Activated T-cell treated with anti-CD3 and anti-CD28 coated beads for 1 hour (primary cell): ENCODE measurements at regions not wholly inside any gene's neighbourhood (a gene's known extent, or its start where the extent isn't known, plus 50 kb on each side); places are given as distances from the start of the nearest gene placed in this dataset.
"Not testable (repeated sequence)": the region's sequence is repeated elsewhere in the genome, so short reads cannot be mapped to it uniquely, and the experiment has no call there.

Experiments used
- DNase-seq: peaks from one replicate; pipeline ENCODE4 v3.0.0-alpha.2; 2020; ENCODE audit warnings: low read depth

- DNase-seq: not testable (repeated sequence)
These were observed 116.1 kb upstream of the TPTE start for GRCh38 chr21:10405331-10405730.

DNA sequence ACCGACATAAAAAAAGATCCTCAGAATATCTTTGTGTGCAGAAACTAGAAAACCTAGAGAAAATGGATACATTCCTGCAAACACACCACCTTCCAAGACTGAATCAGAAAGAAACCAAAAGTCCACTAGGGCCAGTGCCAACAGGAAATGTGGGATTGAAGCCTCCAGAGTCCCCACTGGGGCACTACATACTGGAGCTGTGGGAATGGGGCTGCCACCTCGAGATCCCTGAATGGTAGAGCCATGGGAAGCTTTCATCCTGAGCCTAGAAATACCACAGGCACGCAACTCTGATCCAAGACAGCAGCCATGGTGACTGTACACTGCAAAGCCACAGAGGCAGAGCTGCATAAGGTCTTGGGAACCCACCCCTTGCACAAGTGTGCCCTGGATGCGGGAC lies 111.6 kb upstream of the TPTE start:
- DNase-seq: not testable (repeated sequence)

- not testable (repeated sequence) for DNase-seq
These were observed 110.9 kb upstream of the TPTE start for GRCh38 chr21:10410354-10410929.

DNA sequence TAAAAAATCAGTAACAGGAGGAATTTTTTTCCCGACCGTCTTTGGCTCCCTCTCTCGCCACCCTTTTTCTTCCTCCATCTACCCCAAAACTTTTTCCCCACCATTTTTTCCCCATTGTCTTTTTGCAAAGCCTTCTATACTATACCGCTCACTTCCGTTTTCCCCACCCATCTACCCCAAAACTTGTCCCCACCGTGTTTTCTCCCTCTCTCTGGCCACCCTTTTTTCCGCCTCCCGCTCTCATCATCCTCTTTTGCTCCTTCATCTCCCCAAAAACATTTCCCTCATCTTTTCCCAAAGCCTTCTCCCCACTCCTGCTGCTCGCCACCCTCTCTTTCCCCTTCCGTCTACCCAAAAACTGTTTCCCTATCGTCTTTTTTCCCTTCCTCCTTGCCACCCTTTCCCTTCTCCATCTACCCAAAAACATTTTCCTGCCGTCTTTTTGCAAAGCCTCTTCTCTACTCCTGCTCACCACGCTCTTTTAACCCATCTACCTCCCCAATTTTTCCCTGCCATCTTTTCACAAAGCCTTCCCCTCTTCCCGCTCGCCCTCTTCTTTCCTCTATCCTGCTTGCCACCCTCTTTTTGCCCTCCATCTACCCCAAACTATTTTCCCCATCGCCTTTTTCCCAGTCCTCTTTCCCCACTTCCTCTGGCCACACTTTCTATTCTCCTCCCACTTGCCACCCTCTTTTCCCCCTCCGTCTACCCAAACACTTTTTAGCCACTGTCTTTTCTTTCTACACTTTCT lies 109.4 kb upstream of the TPTE start:
- DNase-seq: not testable (repeated sequence)

GRCh38 chr21:10412928-10413246 lies 108.5 kb upstream of the TPTE start:
- not testable (repeated sequence) for DNase-seq

DNA sequence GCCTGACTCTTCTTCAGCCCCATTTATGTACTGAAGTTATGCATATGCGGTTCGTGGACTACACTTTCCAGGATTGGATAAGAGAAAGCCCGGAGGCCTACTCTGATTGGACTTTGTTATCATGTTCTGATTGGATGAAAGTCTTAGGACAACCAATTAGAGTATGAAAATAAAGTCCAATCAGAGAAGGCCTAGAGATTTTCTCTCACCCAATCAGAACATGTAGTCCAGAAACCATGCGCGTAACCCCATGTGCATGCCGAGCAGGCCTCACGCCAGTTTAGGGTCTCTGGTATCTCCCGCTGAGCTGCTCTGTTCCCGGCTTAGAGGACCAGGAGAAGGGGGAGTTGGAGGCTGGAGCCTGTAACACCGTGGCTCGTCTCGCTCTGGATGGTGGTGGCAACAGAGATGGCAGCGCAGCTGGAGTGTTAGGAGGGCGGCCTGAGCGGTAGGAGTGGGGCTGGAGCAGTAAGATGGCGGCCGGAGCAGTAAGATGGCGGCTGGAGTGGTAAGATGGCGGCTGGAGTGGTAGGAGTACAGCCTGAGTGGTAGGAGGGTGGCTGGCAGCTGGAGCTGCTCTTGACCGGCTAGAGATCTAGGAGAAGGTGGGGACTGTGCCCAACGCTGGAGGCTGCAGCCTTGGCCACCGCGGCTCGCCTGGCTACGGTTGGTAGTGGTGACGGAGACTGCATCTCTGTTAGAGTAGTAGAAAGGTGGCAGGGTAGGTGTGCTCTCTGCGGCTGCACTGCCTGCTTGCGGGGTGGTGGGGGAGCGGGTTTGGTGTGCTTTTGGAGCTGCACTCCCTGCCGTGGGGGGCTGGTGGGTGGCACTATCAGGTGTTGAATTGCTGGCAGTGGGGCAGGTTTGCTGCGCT lies 107.9 kb upstream of the TPTE start:
- not testable (repeated sequence) for DNase-seq

DNA sequence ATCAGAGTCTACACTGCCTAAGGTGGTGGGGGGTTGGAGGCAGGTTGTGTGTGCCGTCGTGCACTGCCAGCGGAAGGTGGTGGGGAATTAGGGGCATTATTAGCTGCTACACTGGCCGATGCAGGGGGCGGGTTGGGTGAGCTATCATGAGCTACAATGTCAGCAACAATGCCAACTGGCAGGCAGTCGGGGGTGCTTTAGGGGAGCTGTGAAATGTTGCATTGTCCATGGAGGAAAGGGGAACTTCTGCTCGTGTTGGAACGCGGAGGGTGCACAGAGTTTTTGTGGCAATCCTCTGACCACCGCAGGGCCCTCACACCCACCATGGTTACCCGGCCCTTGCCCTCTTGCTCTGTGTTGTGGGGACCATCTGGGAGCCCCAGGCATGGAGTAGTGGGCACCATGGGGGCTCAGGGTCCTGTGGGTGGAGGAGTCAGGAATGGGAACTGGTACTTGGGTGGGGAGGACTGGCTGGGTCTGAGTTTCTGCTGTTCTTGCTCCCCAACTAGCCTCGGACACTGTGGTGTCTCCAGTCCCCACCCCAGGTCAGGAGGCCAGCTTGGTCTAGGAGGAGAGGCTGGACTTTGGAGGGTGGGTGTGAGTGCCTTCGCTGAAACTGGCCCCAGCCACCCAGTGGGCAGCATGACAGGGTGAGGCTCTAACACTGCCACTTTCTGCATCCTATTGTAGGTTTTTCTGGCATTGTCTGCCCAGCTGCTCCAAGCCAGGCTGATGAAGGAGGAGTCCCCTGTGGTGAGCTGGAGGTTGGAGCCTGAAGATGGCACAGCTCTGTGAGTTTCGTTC lies 107.1 kb upstream of the TPTE start:
- DNase-seq: not testable (repeated sequence)

GRCh38 chr21:10414925-10415254 lies 106.5 kb upstream of the TPTE start:
- DNase-seq: not testable (repeated sequence)

DNA sequence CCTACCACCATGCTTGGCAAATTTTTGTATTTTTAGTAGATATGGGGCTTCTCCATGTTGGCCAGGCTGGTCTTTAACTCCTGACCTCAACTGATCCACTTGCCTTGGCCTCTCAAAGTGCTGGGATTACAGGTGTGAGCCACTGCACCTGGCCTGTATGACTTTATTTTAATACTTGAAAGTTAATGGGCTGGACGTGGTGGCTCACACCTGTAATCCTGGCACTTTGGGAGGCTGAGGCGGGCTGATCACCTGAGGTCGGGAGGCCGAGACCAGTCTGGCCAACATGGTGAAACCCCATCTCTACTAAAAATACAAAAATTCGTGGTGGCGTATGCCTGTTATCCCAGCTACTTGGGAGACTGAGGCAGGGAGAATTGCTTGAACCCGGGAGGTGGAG lies 105.9 kb upstream of the TPTE start:
- not testable (repeated sequence) for DNase-seq

- not testable (repeated sequence) for DNase-seq
These were observed 105.5 kb upstream of the TPTE start for GRCh38 chr21:10415859-10416258.

DNA sequence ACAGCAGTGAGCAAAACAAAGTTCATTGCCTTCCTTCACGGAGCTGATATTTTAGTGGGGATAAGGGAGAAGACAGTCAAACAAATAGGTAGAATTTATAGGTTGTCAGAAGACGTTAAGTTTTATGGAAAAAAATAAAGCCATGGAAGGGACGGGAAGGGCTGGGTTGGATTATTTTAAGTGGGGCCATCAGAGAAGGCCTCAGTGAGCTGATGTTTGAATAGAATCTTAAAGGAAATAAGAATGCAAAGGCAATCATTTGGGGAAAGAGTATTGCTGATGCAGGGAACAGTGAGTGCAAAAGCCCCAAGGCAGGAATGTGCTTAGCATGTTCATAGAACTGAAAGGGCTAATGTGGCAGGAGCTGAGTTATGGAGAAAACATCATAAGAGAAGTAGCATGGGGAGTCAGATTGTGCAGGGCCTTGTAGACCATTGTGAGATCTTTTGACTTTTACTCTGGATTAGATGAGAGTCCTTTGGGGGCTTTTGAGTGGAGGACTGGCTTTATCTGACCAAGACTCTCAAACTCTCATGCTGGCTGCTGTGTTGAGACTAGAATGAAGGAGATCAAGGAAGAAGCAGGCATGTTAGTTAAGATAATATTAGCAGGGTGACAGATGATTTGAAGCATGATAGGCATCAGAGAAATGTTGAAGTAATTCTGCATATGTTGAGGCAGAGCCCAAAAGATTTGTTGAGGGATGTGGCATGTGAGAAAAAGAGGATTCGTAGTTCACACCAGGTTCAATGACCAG lies 104.5 kb upstream of the TPTE start:
- not testable (repeated sequence) for DNase-seq

DNA sequence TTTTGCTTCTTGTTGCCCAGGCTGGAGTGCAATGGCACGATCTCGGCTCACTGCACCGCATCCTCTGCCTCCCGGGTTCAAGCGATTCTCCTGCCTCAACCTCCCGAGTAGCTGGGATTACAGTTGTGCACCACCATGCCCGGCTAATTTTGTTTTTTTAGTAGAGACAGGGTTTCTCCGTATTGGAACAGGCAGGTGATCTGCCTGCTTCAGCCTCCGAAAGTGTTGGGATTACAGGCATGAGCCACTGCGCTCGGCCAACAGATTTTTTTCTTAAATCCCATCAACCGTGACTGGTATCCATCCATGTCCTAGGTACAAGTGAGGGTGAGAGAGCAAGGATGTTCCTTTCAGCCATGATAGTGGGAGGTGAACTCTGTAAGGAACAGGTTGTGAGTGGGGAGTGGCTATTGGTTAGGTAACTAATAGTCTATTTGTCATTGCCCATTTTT lies 103.8 kb upstream of the TPTE start:
- DNase-seq: not testable (repeated sequence)

GRCh38 chr21:10418250-10419048 lies 102.9 kb upstream of the TPTE start:
- DNase-seq: not testable (repeated sequence)

DNA sequence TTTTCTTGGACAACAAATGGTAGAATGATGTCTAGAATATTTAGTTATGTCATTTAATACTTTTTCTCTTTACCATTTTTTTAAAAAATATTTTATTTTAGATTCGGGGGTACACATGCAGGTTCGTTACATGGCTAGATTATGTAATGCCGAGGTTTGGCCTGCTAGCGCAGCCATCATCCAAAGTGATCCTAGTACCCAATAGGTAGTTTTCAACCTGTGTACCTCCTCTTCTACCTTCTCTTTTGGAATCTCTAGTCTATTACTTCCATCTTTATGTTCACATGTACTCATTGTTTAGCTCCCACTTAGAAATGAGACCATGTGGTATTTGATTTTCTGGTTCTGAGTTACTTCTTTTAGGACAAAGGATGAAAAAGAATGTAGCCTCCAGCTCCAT lies 100.2 kb upstream of the TPTE start:
- not testable (repeated sequence) for DNase-seq

DNA sequence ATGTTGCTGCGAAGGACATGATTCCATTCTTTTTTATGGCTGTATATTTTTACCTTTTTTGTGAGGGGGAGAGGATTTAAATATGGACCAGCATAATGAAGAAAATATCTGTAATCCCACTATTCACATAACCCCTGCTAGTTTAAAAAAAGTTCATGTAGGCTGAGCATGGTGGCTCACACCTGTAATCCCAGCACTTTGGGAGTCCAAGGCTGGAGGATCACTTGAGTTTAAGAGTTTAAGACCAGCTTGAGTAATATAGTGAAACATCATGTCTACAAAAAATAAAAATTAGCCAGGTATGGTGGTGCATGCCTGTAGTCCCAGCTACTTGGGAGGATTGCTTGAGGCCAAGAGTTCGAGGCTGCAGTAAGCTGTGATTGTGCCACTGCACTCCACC lies 99.8 kb upstream of the TPTE start:
- not testable (repeated sequence) for DNase-seq

GRCh38 chr21:10424097-10424886 lies 97.1 kb upstream of the TPTE start:
- DNase-seq: not testable (repeated sequence)

DNA sequence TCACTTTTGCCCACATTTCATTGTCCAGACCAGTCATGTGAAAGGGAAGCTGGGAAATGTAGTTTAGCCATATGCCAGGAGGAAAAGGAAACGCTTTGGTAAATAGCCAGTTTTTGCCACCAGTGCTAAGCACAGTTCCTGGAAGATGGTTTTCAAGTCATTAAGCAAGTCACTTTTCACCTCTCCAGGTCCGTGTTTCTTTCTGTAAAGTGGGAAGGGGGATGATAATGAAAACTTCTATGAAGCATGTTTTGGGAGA lies 96.6 kb upstream of the TPTE start:
- DNase-seq: not testable (repeated sequence)

GRCh38 chr21:10425856-10426255 lies 95.5 kb upstream of the TPTE start:
- no peak for DNase-seq

DNA sequence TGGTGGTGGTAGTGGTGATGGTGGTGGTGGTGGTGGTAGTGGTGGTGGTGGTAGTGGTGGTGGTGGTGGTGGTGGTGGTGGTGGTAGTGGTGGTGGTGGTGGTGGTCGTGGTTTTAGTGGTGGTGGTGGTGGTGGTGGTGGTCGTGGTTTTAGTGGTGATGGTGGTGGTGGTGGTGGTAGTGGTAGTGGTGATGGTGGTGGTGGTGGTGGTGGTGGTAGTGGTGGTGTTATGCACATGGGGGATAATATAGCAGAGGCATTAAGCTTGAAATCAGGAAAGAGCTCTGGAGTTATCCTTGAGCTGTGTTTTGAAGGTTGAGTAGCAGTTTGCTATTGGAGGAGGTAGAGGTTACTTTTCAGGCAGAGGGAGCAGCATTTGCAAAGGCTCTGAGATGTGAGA lies 94.6 kb upstream of the TPTE start:
- not testable (repeated sequence) for DNase-seq

GRCh38 chr21:10427277-10427676 lies 94.1 kb upstream of the TPTE start:
- not testable (repeated sequence) for DNase-seq
